GM12865 (cell line): ENCODE measurements at regions not wholly inside any gene's neighbourhood (a gene's known extent, or its start where the extent isn't known, plus 50 kb on each side); places are given as distances from the start of the nearest gene placed in this dataset.
A peak's percentile ranks its signal among the peaks of the same experiment; 100 is the strongest.

Source experiments
- DNase-seq: peaks from one replicate; pipeline ENCODE4 v3.0.0; 2010; ENCODE audit warnings: low read depth
- H3K4me3 ChIP-seq: 2 replicates; pipeline ENCODE4 v1.5.1; 2011; ENCODE audit warnings: mild to moderate bottlenecking, low read depth, low read length, control low read depth
- TF ChIP-seq, protein P1 (sequence below): IDR thresholded peaks from 2 replicates; pipeline ENCODE4 v1.5.1; 2011; ENCODE audit warnings: low read length, control low read depth, low read depth, inconsistent platforms; ENCODE audit not compliant: insufficient read depth; ENCODE audit errors: missing control alignments

DNA sequence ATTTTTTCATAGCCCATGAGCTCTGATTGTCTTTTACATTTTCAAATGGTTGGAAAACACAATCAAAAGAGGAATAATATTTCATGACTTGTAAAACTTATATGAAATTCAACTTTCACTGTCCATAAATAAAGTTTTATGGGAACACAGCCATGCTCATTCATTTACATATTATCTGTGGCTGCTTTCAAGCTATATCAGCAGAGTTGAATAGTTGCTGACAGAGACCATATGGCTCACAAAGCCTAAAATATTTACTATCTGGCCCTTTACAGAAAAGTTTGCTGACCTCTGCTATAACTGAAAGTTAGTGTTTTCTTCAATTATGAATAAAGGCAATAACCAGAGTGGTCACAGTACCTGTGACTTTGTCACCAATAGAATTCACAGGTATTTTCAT lies 128.2 kb upstream of the GNAO1 start:
- TF ChIP-seq, protein P1, sequence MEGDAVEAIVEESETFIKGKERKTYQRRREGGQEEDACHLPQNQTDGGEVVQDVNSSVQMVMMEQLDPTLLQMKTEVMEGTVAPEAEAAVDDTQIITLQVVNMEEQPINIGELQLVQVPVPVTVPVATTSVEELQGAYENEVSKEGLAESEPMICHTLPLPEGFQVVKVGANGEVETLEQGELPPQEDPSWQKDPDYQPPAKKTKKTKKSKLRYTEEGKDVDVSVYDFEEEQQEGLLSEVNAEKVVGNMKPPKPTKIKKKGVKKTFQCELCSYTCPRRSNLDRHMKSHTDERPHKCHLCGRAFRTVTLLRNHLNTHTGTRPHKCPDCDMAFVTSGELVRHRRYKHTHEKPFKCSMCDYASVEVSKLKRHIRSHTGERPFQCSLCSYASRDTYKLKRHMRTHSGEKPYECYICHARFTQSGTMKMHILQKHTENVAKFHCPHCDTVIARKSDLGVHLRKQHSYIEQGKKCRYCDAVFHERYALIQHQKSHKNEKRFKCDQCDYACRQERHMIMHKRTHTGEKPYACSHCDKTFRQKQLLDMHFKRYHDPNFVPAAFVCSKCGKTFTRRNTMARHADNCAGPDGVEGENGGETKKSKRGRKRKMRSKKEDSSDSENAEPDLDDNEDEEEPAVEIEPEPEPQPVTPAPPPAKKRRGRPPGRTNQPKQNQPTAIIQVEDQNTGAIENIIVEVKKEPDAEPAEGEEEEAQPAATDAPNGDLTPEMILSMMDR = no peak
- no peak overlapping the region for H3K4me3 ChIP-seq
- DNase-seq = no peak

DNA sequence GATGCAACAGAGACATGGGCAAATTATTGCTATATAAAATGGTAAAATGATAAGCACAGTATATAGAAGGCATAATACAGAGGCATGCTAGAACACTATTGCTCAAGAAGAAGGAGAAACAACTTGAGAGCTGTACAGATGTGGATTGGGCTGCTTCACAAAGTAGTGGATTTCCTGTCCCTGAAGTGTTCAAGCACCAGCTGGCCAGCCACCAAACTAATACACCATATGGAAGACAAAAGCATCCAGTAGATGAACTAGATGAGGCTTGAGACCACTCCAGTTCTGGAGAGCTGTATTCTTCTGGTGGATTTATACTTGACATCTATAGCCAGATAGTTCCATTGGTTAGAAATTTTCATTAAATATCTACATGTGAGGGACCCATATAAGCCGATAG lies 134.1 kb upstream of the GNAO1 start:
- H3K4me3 ChIP-seq = no peak overlapping the region
- DNase-seq = no peak
- TF ChIP-seq, protein P1 = no peak

DNA sequence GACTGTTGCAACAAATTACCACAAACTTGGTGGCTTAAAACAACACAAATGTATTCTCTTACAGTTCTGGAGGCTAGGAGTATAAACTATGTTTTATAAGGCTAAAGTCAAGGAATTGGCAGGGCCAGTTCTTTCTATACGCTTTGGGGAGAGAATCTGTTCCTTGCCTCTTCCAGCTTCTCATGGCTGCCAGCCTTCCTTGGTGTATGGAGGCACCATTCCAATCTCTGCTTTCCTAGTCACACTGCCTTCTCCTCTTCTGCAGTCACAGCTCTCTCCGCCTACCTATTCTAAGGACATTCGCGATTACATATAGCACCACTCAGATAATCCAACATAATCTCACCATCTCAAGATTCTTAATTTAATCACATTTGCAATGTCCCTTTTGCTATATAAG lies 140.4 kb upstream of the GNAO1 start:
- no peak for DNase-seq
- no peak overlapping the region for H3K4me3 ChIP-seq
- TF ChIP-seq, protein P1 = no peak

DNA sequence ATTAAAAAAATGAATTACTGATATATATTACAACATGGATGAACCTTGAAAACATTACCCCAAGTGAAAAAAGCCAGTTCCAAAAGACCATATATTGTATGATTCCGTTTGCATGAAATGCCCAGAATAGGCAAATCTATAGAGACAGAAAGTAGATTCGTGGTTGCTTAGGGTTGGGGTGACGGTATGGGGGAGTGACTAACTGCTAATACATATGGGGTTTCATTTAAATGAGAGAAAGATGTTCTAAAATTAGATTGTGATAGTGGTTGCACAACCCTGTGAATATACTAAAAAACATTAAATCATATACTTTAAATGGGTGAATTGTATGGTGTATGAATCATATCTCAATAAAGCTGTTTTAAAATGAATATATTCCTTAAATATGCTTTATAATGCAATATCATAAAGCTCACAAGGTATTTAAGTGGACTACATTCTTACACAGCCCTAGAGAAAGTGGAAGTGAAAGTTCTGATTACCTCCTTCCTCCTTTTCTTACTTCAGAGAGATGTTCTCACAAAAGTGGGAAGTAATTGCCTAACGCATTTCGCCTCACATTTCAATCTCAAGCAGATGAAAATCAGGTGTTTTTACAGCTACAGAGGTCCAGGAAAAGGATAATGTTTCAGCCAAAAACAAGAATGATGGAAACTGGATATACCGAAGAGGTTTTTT lies 142.7 kb upstream of the GNAO1 start:
- peak; percentile 27 for DNase-seq
- TF ChIP-seq, protein P1 = no peak
- no peak overlapping the region for H3K4me3 ChIP-seq

DNA sequence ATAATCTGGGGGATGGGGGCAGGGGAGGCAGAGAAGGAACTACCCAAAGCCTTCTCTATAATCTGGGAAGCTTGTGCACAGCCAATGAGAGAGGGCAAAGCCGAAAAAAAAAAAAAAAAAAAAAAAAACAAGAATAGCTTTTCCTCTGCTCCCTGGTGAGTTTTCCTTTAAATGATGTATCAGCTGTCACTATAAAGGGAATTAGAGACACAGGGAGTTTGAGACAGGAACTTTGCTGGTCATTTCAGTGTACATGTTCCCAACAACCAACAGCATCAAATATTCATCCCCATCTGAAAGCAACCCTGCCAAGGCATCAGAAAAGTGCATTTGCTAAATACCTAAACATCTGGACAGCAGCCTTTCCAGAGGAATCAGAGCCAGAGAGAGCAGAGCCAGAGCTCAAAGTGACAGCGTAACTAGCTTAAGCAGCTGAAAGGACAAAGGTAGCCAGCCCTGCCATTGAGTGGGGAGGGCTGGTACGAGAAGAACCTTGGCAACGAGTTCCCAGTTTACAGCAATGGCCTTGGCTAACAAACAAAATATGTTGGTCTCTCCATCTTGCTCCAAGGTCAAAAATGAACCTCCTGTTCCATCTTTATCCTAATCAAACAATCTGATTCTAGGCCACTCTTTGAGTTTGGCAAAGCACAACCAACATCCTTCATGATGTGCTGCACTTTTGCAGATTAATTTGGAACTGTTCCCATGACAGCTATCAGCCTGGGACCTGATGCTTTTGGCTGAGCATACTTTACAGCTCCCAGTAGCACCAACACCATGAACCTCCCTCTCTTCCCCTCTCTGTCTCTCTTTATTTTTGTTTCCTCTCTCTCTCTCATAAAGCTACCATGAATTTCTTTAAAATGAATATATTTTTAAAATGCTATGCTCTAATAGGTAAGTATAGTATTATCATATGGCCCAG lies 143.7 kb upstream of the GNAO1 start:
- TF ChIP-seq, protein P1 = no peak
- DNase-seq = no peak
- no peak overlapping the region for H3K4me3 ChIP-seq

DNA sequence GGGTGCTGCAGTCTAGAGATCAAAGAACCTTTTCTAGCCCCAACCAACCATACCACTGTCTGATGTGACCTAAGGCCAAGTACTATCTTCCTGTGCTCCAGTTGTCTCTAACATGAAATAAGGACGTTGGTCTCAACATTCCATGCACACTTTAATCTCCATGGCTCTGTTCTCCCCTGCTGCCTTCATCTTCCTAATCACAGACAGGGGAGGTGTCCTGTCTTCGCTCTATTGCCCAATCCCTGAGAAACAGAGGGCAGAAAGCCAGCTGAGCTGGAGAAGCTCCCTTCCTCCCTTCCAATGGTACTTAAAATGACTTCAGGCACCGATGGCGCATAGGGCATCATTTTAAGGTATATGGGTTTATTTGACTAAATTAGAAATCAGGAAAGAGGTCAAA lies 148.9 kb upstream of the GNAO1 start:
- no peak for DNase-seq
- TF ChIP-seq, protein P1 = no peak
- no peak overlapping the region for H3K4me3 ChIP-seq
